GM12878 (cell line): ENCODE measurements at regions not wholly inside any gene's neighbourhood (a gene's known extent, or its start where the extent isn't known, plus 50 kb on each side); places are given as distances from the start of the nearest gene placed in this dataset.

ENCODE experiments used
- ATF3 ChIP-seq: IDR thresholded peaks from 2 replicates; pipeline ENCODE4 v1.6.1; 2011; ENCODE audit warnings: low read depth, mild to moderate bottlenecking, low read length, moderate library complexity, borderline replicate concordance; ENCODE audit errors: extremely low read depth
- BCLAF1 ChIP-seq: fragments of 450-650 bp; IDR thresholded peaks from 2 replicates; pipeline ENCODE4 v1.6.1; 2017; ENCODE audit warnings: antibody characterized with exemption, mild to moderate bottlenecking, moderate library complexity
- E4F1 ChIP-seq: fragments of 450-650 bp; IDR thresholded peaks from 2 replicates; pipeline ENCODE4 v1.6.1; 2018; ENCODE audit warnings: borderline replicate concordance, mild to moderate bottlenecking; ENCODE audit not compliant: partially characterized antibody
- FOS ChIP-seq: IDR thresholded peaks from 3 replicates; pipeline ENCODE4 v1.6.1; 2011; ENCODE audit warnings: borderline replicate concordance; ENCODE audit not compliant: insufficient read length; ENCODE audit errors: extremely low read depth
- GABPA ChIP-seq: IDR thresholded peaks from 2 replicates; pipeline ENCODE4 v1.6.1; 2014; ENCODE audit warnings: antibody characterized with exemption, low read depth, mild to moderate bottlenecking, inconsistent platforms
- IRF5 ChIP-seq: fragments of 450-650 bp; IDR thresholded peaks from 2 replicates; pipeline ENCODE4 v1.6.1; 2017; ENCODE audit warnings: borderline replicate concordance
- JUND ChIP-seq: IDR thresholded peaks from 2 replicates; pipeline ENCODE4 v1.6.1; 2012; ENCODE audit warnings: low read depth, mild to moderate bottlenecking, low read length, improper control_type of control experiment, moderate library complexity
- MEF2B ChIP-seq: fragments of 450-650 bp; IDR thresholded peaks from 2 replicates; pipeline ENCODE4 v1.6.1; 2018; ENCODE audit warnings: mild to moderate bottlenecking, moderate library complexity; ENCODE audit not compliant: partially characterized antibody, poor library complexity, severe bottlenecking
- NFIC ChIP-seq: IDR thresholded peaks from 2 replicates; pipeline ENCODE4 v1.6.1; 2012; ENCODE audit warnings: low read depth, mild to moderate bottlenecking, inconsistent platforms, low read length, moderate library complexity
- RUNX3 ChIP-seq: IDR thresholded peaks from 2 replicates; pipeline ENCODE4 v1.6.1; 2012; ENCODE audit warnings: low read length, inconsistent platforms
- SKIL ChIP-seq: fragments of 450-650 bp; IDR thresholded peaks from 2 replicates; pipeline ENCODE4 v1.6.1; 2017; ENCODE audit warnings: mild to moderate bottlenecking, low read depth, inconsistent platforms; ENCODE audit not compliant: poor library complexity, severe bottlenecking
- SREBF2 ChIP-seq: IDR thresholded peaks from 2 replicates; pipeline ENCODE4 v1.6.1; 2012; ENCODE audit warnings: mild to moderate bottlenecking, low read length
- ZBTB33 ChIP-seq: fragments of 450-650 bp; IDR thresholded peaks from 2 replicates; pipeline ENCODE4 v1.6.1; 2017; ENCODE audit warnings: mild to moderate bottlenecking
- ZBTB4 ChIP-seq: fragments of 450-650 bp; formaldehyde crosslinking; IDR thresholded peaks from 2 replicates; pipeline ENCODE4 v1.4.0; 2022; ENCODE audit warnings: mild to moderate bottlenecking, moderate library complexity
- ZNF207 ChIP-seq: fragments of 450-650 bp; IDR thresholded peaks from 2 replicates; pipeline ENCODE4 v1.6.1; 2014; ENCODE audit warnings: antibody characterized with exemption, mild to moderate bottlenecking, borderline replicate concordance

GRCh38 chr3:144810160-144810559 is 838.5 kb downstream of the DIPK2A start (continued):
- TF ChIP-seq SKIL (no peak), SREBF2 (no peak), GABPA (no peak), JUND (no peak), BCLAF1 (no peak), IRF5 (no peak), ZBTB4 (CRISPR knock-in tag) (no peak), MEF2B (no peak), E4F1 (no peak), ATF3 (no peak), RUNX3 (0 out of 2 replicates have a peak, but pooled peaks have one; percentile 16), ZNF207 (no peak), NFIC (0 out of 2 replicates have a peak, but pooled peaks have one; percentile 15), ZBTB33 (no peak), FOS (no peak)
